Stimulated activated CD8-positive, alpha-beta memory T cell treated with anti-CD3 and anti-CD28 coated beads, Interleukin-12 subunit alpha, Interleukin-12 subunit beta, amount 100 ng/mL, for 1 hour (primary cell): ENCODE measurements at regions not wholly inside any gene's neighbourhood (a gene's known extent, or its start where the extent isn't known, plus 50 kb on each side); places are given as distances from the start of the nearest gene placed in this dataset.

ENCODE experiments used
- DNase-seq: peaks from one replicate; pipeline ENCODE4 v3.0.0-alpha.2; 2020; ENCODE audit warnings: low read depth

GRCh38 chr5:164392531-164392930 is 887.1 kb downstream of the MAT2B start:
- DNase-seq, result no peak

GRCh38 chr5:164394686-164395194 is 889.3 kb downstream of the MAT2B start:
- DNase-seq, result no peak

GRCh38 chr5:164412531-164412930 is 907.1 kb downstream of the MAT2B start:
- no peak for DNase-seq

GRCh38 chr5:164420161-164420560 is 914.7 kb downstream of the MAT2B start:
- DNase-seq, result no peak

- no peak for DNase-seq
These were observed 917.0 kb downstream of the MAT2B start for GRCh38 chr5:164422400-164422799.

- DNase-seq, result no peak
These were observed 926.4 kb downstream of the MAT2B start for GRCh38 chr5:164431634-164432304.

- DNase-seq, result no peak
These were observed 927.9 kb downstream of the MAT2B start for GRCh38 chr5:164433106-164433870.

- no peak for DNase-seq
These were observed 930.2 kb downstream of the MAT2B start for GRCh38 chr5:164435576-164435975.

- no peak for DNase-seq
These were observed 934.4 kb downstream of the MAT2B start for GRCh38 chr5:164439799-164440198.

- no peak for DNase-seq
These were observed 944.0 kb downstream of the MAT2B start for GRCh38 chr5:164449460-164449859.

- DNase-seq, result no peak
These were observed 960.6 kb downstream of the MAT2B start for GRCh38 chr5:164466033-164466432.

- no peak for DNase-seq
These were observed 964.9 kb downstream of the MAT2B start for GRCh38 chr5:164470312-164470711.

GRCh38 chr5:164472165-164472564 is 966.7 kb downstream of the MAT2B start:
- DNase-seq, result no peak

- DNase-seq, result no peak
These were observed 970.0 kb downstream of the MAT2B start for GRCh38 chr5:164475339-164475977.

GRCh38 chr5:164481270-164481669 is 975.9 kb downstream of the MAT2B start:
- no peak for DNase-seq

- DNase-seq, result no peak
These were observed 976.9 kb downstream of the MAT2B start for GRCh38 chr5:164482351-164482750.

GRCh38 chr5:164484948-164485347 is 979.5 kb downstream of the MAT2B start:
- DNase-seq, result no peak

GRCh38 chr5:164487939-164488338 is 982.5 kb downstream of the MAT2B start:
- no peak for DNase-seq

GRCh38 chr5:164497311-164498064 is 992.1 kb downstream of the MAT2B start:
- no peak for DNase-seq

- DNase-seq, result no peak
These were observed 993.0 kb downstream of the MAT2B start for GRCh38 chr5:164498438-164498837.

GRCh38 chr5:164500856-164501255 is 995.4 kb downstream of the MAT2B start:
- no peak for DNase-seq

GRCh38 chr5:164501344-164501743 is 995.9 kb downstream of the MAT2B start:
- DNase-seq, result no peak
